Osteoblast (primary cell): ENCODE measurements at regions not wholly inside any gene's neighbourhood (a gene's known extent, or its start where the extent isn't known, plus 50 kb on each side); places are given as distances from the start of the nearest gene placed in this dataset.

Source experiments
- DNase-seq: peaks from one replicate; pipeline ENCODE4 v3.0.0; 2011; ENCODE audit warnings: low spot score, mixed read lengths; ENCODE audit not compliant: insufficient read length; ENCODE audit errors: missing footprints
- H2AFZ ChIP-seq: 2 replicates; pipeline ENCODE4 v1.6.0; 2011; ENCODE audit warnings: mild to moderate bottlenecking, low read length
- H3K27ac ChIP-seq: 2 replicates; pipeline ENCODE4 v1.5.1; 2011; ENCODE audit warnings: mild to moderate bottlenecking, low read depth, low read length, moderate library complexity
- H3K27me3 ChIP-seq: 2 replicates; pipeline ENCODE4 v1.6.0; 2012; ENCODE audit warnings: mild to moderate bottlenecking, control low read depth, inconsistent platforms, low read length, moderate library complexity; ENCODE audit not compliant: insufficient read depth
- H3K36me3 ChIP-seq: 2 replicates; pipeline ENCODE4 v1.5.1; 2011; ENCODE audit warnings: mild to moderate bottlenecking, low read length, control low read depth, moderate library complexity; ENCODE audit not compliant: insufficient read depth
- H3K4me1 ChIP-seq: 2 replicates; pipeline ENCODE4 v1.5.1; 2011; ENCODE audit warnings: mild to moderate bottlenecking, low read length, control low read depth, moderate library complexity; ENCODE audit not compliant: insufficient read depth
- H3K4me2 ChIP-seq: 2 replicates; pipeline ENCODE4 v1.6.0; 2011; ENCODE audit warnings: mild to moderate bottlenecking, low read length; ENCODE audit not compliant: insufficient read depth
- H3K4me3 ChIP-seq: fragments of 200-600 bp; sonication (generic); 3 replicates; pipeline ENCODE4 v1.5.1; 2012; ENCODE audit warnings: mild to moderate bottlenecking, low read length, inconsistent platforms; ENCODE audit not compliant: insufficient read depth
- H3K79me2 ChIP-seq: 2 replicates; pipeline ENCODE4 v1.6.0; 2012; ENCODE audit warnings: mild to moderate bottlenecking, low read length, control low read depth, inconsistent platforms; ENCODE audit not compliant: insufficient read depth
- H3K9me3 ChIP-seq: 2 replicates; pipeline ENCODE4 v1.5.1; 2011; ENCODE audit warnings: low read depth, low read length, control low read depth
- H4K20me1 ChIP-seq: 2 replicates; pipeline ENCODE4 v1.6.0; 2012; ENCODE audit warnings: mild to moderate bottlenecking, low read length, control low read depth; ENCODE audit not compliant: insufficient read depth
- CTCF ChIP-seq: IDR thresholded peaks from 2 replicates; pipeline ENCODE4 v1.5.1; 2011; ENCODE audit warnings: mild to moderate bottlenecking, low read depth, low read length, moderate library complexity; ENCODE audit errors: extremely low read depth

GRCh38 chr3:72617424-72618024 is 230.7 kb downstream of the SHQ1 start:
- H3K4me1 ChIP-seq = no peaks in the 10 kb centered on the region
- no peaks in the 10 kb centered on the region for H3K79me2 ChIP-seq
- peaks cover 3% of the 10 kb centered on the region for H3K9me3 ChIP-seq
- H3K4me3 ChIP-seq = no peak overlapping the region
- no peak for DNase-seq
- no peak overlapping the region for H3K4me2 ChIP-seq
- H4K20me1 ChIP-seq = no peaks in the 10 kb centered on the region
- no peak overlapping the region for H2AFZ ChIP-seq
- no peak overlapping the region for H3K27ac ChIP-seq
- peaks cover 11% of the 10 kb centered on the region for H3K27me3 ChIP-seq
- TF ChIP-seq CTCF = no peak
- no peaks in the 10 kb centered on the region for H3K36me3 ChIP-seq

DNA sequence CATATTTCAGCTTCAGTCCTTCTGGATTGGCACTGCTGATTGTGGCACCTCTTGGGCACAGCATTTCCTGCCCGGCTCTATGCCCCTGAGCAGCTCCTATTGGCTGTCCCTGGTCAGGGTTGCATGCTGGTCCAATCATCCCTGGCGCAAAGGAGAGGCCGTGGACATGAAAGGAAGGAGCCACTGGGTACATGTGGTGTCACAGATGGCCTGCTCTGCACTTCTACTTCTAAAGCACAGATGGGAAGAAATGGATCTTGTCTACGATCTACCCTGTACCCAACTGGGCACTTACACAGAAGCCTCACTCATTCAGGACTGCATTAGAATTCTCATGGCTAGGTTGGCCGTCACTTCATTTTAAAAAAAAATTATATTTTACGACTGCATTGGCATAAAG is 232.5 kb downstream of the SHQ1 start:
- no peak for TF ChIP-seq CTCF
- Histone ChIP-seq H3K36me3 (no peaks in the 10 kb centered on the region), H3K4me1 (no peaks in the 10 kb centered on the region), H3K27ac (no peak overlapping the region), H3K9me3 (peaks cover 3% of the 10 kb centered on the region), H3K27me3 (peaks cover 7% of the 10 kb centered on the region), H3K79me2 (no peaks in the 10 kb centered on the region), H3K4me3 (no peak overlapping the region), H3K4me2 (no peak overlapping the region), H4K20me1 (no peaks in the 10 kb centered on the region), H2AFZ (no peak overlapping the region)
- no peak for DNase-seq

DNA sequence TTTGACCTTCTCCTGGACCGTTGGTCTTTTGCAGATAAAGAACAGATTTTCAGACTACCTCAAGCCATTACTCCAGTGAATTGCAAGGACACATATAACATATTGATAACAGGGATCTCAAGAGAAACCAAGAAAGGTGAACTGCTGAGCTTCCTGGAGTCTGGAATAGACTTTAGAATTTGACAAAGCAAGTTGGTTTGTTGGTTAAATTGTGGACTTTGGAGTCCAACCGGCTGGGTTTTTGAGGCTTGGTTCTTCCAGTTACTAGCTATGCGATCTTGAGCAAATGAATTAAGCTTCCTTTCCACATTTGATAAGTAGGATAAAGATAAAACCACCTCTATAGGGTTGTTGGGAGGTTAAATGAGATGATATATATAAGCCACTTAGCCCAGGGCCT is 233.1 kb downstream of the SHQ1 start:
- H3K27ac ChIP-seq = no peak overlapping the region
- no peak for TF ChIP-seq CTCF
- no peaks in the 10 kb centered on the region for H3K36me3 ChIP-seq
- no peaks in the 10 kb centered on the region for H4K20me1 ChIP-seq
- H3K9me3 ChIP-seq = peaks cover 3% of the 10 kb centered on the region
- H3K27me3 ChIP-seq = peaks cover 7% of the 10 kb centered on the region
- no peak for DNase-seq
- no peak overlapping the region for H2AFZ ChIP-seq
- H3K79me2 ChIP-seq = no peaks in the 10 kb centered on the region
- no peaks in the 10 kb centered on the region for H3K4me1 ChIP-seq
- H3K4me2 ChIP-seq = no peak overlapping the region
- no peak overlapping the region for H3K4me3 ChIP-seq

DNA sequence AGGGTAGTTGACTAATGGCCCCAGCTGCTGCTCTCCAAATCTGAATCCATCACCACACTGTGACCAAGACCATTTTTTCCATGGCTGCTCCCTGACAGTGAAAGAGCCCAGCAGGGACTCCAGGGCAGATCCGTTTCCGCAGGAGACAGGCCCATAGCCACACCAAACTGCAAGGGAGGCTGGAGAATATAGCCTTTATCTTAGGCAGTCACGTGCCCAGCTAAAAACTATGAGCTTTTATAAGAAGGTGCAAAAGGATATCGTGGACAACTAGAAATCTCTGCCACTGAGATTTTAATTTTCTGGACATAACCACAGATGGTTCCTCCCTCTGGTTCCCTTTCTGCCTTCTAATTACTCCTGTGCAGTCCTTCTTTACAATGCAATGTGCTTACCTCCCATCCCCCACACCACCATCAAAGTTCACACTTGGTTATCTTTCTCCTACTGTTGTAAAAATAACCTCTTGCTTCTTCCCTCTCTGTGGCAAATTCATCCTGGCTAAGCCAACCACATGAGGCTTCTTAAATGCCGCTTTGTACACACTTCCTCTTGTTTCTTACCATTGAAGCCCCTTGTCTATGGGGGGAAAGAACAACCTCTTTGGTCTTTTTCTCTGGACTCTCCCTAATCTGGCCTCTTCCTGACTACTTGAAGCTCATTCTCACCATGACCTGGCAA is 233.7 kb downstream of the SHQ1 start:
- peaks cover 7% of the 10 kb centered on the region for H3K27me3 ChIP-seq
- no peaks in the 10 kb centered on the region for H4K20me1 ChIP-seq
- no peak for DNase-seq
- H3K4me1 ChIP-seq = no peaks in the 10 kb centered on the region
- peaks cover 3% of the 10 kb centered on the region for H3K9me3 ChIP-seq
- no peak for TF ChIP-seq CTCF
- H3K79me2 ChIP-seq = no peaks in the 10 kb centered on the region
- no peak overlapping the region for H3K4me3 ChIP-seq
- no peaks in the 10 kb centered on the region for H3K36me3 ChIP-seq
- no peak overlapping the region for H3K4me2 ChIP-seq
- no peak overlapping the region for H2AFZ ChIP-seq
- no peak overlapping the region for H3K27ac ChIP-seq
